PC-9 (cell line): ENCODE measurements at regions not wholly inside any gene's neighbourhood (a gene's known extent, or its start where the extent isn't known, plus 50 kb on each side); places are given as distances from the start of the nearest gene placed in this dataset. TPM values are rescaled to one million over a fixed set of nuclear protein-coding genes. Genes with fewer than 3 reads are reported as not detected.
A peak's percentile ranks its signal among the peaks of the same experiment; 100 is the strongest.
"Not testable (repeated sequence)": the region's sequence is repeated elsewhere in the genome, so short reads cannot be mapped to it uniquely, and the experiment has no call there.

Experiments used
- BruUV-seq: library from RNA; stranded (reverse); fragments of 400-500 nt; replicated peaks from 2 replicates; lab custom pipeline; 2021; lab: Mats Ljungman, UMichigan
- CTCF ChIA-PET: fragments of 300-600 bp; sonication (Branson Sonifier 250); formaldehyde crosslinking; loops from one replicate; lab custom pipeline; 2022; ENCODE audit warnings: antibody characterized with exemption; lab: Charles Lee
- POLR2A ChIA-PET: fragments of 300-600 bp; sonication (Branson Sonifier 250); formaldehyde crosslinking; loops from one replicate; lab custom pipeline; 2022; ENCODE audit warnings: antibody characterized with exemption; ENCODE audit not compliant: unreplicated experiment; lab: Charles Lee
- DNase-seq, 2 experiments: peaks; one replicate each; pipeline versions ENCODE4 v3.0.0 to v3.0.0-alpha.2; 2015 to 2022; ENCODE audit warnings: mixed read lengths in 1 of 2
- H2AFZ ChIP-seq: fragments of 200-600 bp; sonication (generic); 2 replicates; pipeline ENCODE4 v1.8.1; 2017; ENCODE audit warnings: antibody characterized with exemption
- H3F3A ChIP-seq: fragments of 200-600 bp; sonication (generic); 2 replicates; pipeline ENCODE4 v1.8.1; 2017; ENCODE audit warnings: antibody characterized with exemption, mild to moderate bottlenecking, low read depth; ENCODE audit not compliant: insufficient read depth
- H3K27ac ChIP-seq: fragments of 200-600 bp; sonication (generic); 2 replicates; pipeline ENCODE4 v1.6.1; 2016; ENCODE audit warnings: mixed run types
- H3K27me3 ChIP-seq: fragments of 200-600 bp; sonication (generic); 2 replicates; pipeline ENCODE4 v1.6.1; 2016; ENCODE audit warnings: low read depth, mixed run types; ENCODE audit not compliant: insufficient read depth
- H3K36me3 ChIP-seq: fragments of 200-600 bp; sonication (generic); 2 replicates; pipeline ENCODE4 v1.6.1; 2016; ENCODE audit warnings: low read depth, mixed run types
- H3K4me1 ChIP-seq: fragments of 200-600 bp; sonication (generic); replicated peaks from 2 replicates; pipeline ENCODE4 v1.6.1; 2016; ENCODE audit warnings: mixed run types; ENCODE audit not compliant: insufficient read depth
- H3K4me2 ChIP-seq: fragments of 200-600 bp; sonication (generic); 2 replicates; pipeline ENCODE4 v1.6.1; 2017; ENCODE audit warnings: mixed run types
- H3K4me3 ChIP-seq: fragments of 200-600 bp; sonication (generic); 2 replicates; pipeline ENCODE4 v1.6.1; 2016; ENCODE audit warnings: mixed run types
- H3K79me2 ChIP-seq: fragments of 200-600 bp; sonication (generic); 2 replicates; pipeline ENCODE4 v1.6.1; 2017; ENCODE audit warnings: low read depth, mixed run types
- H3K9me2 ChIP-seq: fragments of 200-600 bp; sonication (generic); 2 replicates; pipeline ENCODE4 v1.8.1; 2017; ENCODE audit warnings: mild to moderate bottlenecking; ENCODE audit not compliant: insufficient read depth
- H3K9me3 ChIP-seq: fragments of 200-600 bp; sonication (generic); 2 replicates; pipeline ENCODE4 v1.8.1; 2016; ENCODE audit warnings: low read depth; ENCODE audit not compliant: insufficient read depth
- H4K20me1 ChIP-seq: fragments of 200-600 bp; sonication (generic); 2 replicates; pipeline ENCODE4 v1.8.1; 2017; ENCODE audit not compliant: insufficient read depth
- intact Hi-C: fragments of 100-400 bp; cut with micrococcal nuclease; formaldehyde crosslinking; loops from one replicate; pipeline ENCODE4 v1.10.0; 2022; ENCODE audit not compliant: unreplicated experiment
- microRNA-seq: library from miRNA; unstranded; fragments of <30 nt; microRNA quantifications from one replicate; pipeline ENCODE4 v1.2.0, GENCODE V29; 2021; ENCODE audit warnings: borderline number of aligned reads, borderline replicate concordance

DNA sequence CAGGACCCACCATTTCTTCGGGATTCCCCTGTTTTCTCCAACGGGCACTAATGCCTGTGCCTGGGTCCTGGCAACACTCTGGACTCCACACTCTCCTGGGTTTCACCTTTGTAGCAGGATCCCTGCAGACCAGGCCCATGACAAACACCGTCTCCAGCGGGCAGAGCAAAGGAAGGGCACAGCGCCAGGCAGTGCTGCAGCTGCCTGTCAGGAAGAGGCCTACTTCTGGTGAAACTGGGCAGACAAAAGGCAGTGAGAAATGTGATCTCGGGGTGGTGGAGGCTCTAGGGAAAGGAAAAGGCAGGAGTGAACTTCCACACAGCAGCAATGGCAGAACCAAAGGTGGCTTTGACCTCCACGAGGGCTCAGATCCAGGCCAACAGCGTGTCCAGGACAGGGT lies 165.3 kb downstream of the OR4F15 start:
- H3K4me2 ChIP-seq, H3K9me2 ChIP-seq, H3F3A ChIP-seq, H3K4me1 ChIP-seq, H3K79me2 ChIP-seq, BruUV-seq, H3K27ac ChIP-seq, CTCF ChIA-PET, H3K36me3 ChIP-seq, H2AFZ ChIP-seq, H3K9me3 ChIP-seq, POLR2A ChIA-PET, H3K27me3 ChIP-seq, intact Hi-C loops, H3K4me3 ChIP-seq, H4K20me1 ChIP-seq: not testable (repeated sequence)
- peak in 1 of 2 experiments; percentile 52 for DNase-seq

GRCh38 chr15:101980206-101980910 lies 168.4 kb downstream of the OR4F15 start:
- H3K4me1 ChIP-seq, H3K27ac ChIP-seq, H3K9me2 ChIP-seq, H3K79me2 ChIP-seq, BruUV-seq, H3K4me3 ChIP-seq, H4K20me1 ChIP-seq, CTCF ChIA-PET, H3K9me3 ChIP-seq, H3K36me3 ChIP-seq, H2AFZ ChIP-seq, intact Hi-C loops, H3K4me2 ChIP-seq, POLR2A ChIA-PET, H3F3A ChIP-seq, H3K27me3 ChIP-seq: not testable (repeated sequence)
- peak; percentile 45 to 55 for DNase-seq

Small RNA genes in the stretch of these regions (microRNA-seq; reads per million reads assigned to microRNA genes)
- gene MIR1302-10 (not detected), gene MIR6859-3 (not detected)
